HG02588 (cell line): ENCODE measurements at regions not wholly inside any gene's neighbourhood (a gene's known extent, or its start where the extent isn't known, plus 50 kb on each side); places are given as distances from the start of the nearest gene placed in this dataset.

Experiments
- ATAC-seq: cut with Tn5 transposase; IDR thresholded peaks from one replicate; pipeline ENCODE4 v1.9.1; 2021; ENCODE audit warnings: mild to moderate bottlenecking, moderate library complexity; ENCODE audit not compliant: unreplicated experiment

DNA sequence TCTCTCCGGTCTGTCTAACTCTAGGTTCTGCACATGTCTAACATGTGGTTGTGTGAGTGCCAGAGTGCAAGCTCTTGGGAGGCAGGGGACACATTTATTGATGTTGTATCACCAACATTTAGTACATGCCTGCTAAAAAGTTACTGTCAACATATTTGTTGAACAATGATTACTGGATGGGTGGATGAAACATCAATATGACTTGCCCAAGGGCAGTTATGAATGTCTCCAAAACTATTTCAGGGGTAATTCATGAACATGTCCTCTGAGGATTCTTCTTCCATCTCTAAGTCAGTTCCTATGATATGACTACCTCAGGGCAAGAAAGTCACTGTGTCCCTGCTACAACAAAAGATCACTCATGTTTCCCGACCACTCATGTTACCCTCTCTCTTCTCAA lies 91.3 kb upstream of the STEAP1B start:
- no peak for ATAC-seq

DNA sequence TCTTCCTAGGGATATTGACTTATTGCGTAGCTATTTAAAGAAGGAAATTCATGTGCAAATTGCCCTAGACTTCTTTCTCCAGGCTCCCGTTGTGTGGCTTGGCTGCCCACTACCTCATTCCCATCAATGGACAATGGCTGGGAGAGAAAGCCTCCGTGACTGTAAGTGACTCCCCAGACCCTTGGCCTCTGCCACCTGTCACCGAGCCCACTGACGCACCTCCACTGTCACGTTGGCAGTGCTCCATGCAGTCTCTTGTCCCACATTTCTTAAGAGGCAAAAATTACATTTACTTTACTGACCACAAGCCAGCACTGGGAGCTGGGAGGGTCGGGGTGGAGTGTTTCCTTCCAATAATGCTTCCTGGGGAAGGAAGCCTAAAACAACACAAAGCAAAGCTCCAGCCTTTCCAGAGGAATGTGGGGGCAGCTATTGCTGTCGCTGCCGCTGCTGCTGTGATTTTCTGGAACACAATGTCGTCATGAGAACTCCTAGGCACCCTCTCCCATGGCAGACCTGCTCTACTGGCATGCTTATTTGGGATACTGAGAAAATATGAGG lies 89.7 kb upstream of the STEAP1B start:
- no peak for ATAC-seq

DNA sequence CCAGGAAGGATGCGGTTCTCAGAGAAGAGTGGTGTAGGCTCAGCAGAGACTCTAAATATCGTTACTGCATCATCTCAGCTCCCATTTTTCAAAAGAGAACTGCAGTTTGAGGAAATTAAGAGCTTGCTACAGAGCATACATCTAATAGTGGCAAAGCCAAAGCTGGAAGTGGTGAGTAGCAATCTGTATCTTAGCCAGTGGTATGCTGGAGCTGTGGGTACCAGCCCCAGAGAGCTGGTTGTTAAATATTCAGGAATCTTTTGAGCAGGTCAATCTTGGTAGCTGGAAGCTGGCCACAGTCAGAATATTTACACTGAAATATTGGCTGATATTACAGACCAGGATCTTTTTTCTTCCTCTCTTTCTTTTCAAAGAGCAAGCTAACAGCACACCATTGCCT lies 88.4 kb upstream of the STEAP1B start:
- no peak for ATAC-seq

DNA sequence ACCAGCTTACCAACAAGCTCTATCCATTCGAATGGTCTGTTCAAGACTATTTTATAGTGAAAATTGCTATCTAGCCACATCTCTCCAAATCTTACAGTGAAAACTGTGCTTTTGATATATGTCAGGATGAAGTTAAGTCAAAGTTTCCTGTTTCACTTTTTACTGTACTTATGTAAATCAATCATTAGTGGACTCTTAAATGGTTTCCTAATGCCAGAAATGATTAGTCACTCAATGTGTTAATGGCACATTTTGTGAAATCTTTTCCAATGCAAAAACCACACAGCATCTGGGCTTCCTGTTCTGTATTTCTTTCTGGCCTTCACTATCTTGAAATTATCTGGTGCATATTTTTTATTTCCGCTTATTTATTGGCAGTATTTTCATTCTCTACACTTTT lies 87.3 kb upstream of the STEAP1B start:
- no peak for ATAC-seq

DNA sequence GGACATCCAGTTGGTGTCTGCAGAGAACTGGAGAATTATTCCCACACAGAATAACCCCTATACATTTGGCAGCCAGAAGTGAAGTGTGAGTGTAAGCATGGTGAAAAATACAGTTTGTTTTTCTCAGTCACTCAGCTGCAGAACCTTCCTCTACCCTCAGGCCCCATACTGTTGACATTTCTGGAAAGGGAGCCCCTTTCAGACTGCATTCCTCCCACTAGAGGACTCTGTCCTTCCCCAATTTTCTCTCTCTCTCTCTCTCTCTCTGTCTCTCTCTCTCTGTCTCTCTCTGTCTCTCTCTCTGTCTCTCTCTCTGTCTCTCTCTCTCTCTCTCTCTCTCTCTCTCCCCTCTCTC lies 86.8 kb upstream of the STEAP1B start:
- ATAC-seq, result no peak

DNA sequence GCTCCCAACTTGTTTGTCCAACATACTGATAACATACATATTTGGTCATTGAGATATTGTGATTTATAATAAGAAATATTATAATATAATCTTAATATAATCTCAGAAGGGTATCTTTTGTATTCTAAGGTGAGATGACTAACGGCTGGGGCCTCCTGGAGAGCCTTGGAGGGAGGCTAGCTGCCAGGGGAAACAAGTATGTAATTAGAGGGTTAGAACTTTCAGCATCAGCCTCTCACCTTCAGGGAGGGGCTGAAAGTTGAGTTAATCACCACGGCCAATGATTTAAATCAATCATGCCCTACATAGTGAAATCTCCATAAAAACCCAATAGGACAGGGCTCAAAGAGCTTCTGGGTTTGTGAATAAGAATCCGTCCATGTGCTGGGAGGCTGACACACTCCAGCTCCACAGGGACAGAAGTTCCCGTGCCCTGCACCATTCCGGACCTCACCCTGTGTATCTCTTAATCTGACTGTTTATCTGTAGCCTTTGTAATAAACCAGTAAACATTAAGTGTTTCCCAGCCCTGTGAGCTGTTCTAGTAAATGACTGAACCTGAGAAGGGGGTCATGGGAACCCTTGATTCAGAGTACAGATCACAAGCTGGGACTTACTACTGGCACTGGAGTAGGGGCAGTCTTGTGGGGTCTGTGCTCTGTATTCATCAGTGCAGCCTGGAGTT lies 86.3 kb upstream of the STEAP1B start:
- ATAC-seq, result no peak

DNA sequence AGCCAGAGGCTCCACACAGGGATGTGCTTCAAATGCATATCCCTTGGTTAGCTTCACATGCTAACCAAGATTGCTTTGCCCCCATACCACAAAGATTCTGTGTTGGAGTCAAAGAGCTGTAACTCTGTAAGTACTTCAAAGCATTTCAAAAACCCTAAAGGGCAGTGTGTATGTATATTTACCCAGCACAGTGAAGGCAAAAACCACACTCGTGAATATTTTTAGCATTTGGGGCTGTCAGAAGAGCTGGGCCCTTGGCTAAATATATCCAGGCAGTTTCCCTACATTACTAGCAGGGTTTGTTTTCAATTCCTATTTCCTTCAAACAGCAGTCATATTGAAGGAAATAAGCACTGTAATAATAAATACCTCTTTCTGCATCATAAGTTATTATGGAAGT lies 84.2 kb upstream of the STEAP1B start:
- ATAC-seq, result peak; percentile 80

DNA sequence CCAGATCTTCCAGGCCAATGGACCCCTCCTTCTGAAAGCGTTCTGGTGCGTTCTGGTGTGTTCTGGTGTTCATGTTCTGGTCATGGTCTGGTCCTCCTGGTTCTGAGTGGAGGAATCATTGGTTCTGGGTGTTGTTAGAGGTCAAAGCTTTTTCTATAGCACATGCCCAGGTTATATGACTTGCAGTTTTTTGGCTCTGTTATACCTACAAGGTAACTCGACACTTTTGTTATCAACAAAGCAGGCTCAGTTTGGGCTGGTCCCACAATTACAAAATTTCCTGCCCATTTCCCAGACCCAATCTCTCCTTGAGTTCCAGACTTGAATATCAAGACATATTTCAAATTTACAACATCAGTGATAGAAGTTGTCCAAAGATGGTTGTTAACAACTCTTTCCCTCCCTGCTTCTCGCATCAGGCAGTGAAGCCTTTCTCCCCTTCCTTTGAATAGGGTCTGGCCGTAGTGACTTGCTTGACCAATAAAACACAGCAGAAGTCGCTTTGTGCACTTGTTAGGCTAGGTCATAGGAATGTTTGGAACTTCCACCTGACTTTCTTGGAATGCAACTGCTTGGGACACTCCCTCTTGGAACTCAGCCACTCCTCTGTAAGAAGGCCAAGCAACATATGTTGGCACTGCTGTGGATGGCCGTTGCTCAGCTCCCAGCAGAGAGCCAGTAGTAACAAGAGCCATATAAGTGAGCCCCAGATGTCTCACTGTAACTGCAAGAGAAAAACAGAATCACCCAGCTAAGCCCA lies 83.1 kb upstream of the STEAP1B start:
- no peak for ATAC-seq

DNA sequence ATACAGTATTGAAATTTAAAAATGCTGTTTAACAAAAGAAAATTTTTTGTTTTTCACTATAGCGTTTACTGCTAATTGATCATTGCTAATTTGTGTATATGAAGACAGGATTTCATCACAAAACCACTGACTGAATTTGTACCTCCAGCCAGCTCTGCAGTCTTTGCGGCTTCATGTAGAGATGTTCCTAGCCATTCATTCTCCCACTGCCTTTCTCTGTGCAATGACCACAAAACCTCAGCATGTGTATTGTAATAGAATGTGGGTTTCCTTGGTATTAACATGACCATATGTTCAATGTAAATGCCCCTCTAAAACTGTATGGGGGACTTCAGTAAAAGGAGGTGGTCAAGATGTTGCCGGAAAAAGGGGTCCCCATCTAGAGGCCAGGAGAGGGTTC lies 81.1 kb upstream of the STEAP1B start:
- no peak for ATAC-seq

DNA sequence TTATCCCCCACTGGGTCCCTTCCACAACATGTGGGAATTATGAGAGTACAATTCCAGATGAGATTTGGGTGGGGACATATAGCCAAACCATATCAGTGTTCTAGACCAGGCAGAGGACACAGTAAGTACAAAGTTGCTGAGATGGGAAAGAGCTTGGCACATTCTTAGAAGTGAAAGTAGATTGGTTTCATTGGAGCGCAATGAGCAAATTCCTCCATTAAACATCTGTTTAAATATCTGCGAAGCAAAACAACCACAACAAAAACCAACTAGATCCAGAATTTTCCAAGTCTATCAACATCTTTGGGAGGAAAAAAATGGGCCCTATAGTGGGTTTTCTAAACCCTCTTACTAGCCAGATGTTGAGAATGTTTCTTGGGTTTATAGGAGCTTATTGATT lies 80.0 kb upstream of the STEAP1B start:
- no peak for ATAC-seq

DNA sequence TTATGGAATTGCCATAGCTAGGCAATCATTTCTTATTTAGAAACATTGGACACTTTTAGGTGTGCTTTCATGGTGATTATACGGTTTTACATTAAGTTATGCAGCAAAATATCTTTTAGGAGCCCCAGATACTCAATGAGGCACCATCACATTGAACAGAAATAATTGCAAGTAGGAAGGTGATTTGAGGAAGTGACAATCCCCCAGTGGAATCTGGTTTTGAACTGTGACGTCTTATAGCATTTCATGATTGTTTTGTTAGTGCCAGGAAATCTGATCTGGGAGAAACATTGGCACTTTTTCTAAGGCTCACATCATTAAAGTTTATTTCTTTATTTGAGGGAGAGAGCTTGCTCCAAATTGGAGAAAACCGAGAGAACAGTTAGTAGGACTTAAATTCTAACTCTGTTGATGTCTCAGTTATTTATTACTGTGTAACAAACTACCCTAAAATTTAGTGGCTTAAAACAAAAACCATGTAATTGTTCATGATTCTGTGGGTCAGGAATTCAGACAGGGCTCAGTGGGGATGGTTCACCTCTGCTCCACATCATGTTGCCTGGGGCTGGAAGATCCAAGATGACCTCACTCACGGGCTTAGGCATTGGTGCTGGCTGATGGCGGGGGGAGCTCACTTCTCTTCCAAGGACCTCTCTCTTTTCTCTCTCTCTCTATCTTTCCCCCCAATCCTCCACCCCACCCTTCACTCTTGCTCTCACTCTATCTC lies 78.2 kb upstream of the STEAP1B start:
- ATAC-seq, result no peak

DNA sequence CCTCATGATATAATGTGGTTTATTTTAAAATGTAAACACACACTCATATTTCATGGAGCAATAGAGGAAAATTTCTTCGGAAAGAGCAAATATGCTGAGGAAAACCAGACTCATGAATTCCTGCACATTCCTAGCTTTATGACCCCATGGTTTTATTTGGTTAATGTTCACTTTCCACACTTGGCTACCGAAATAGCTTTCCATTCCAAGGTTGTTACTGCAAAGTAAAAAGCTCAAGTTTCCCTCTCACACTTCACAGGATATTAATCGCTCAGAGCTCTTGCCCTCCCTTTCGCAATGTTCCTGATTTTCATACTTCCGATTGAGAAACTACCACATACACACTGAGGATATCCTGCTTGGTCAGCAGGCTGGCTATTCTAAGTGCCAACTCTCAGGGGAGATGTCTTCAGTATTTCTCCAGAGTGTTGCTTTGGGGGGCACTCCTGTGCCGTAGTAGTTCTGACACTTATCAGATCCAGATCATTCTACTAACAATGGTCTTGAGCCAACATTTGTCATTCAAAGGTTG lies 77.5 kb upstream of the STEAP1B start:
- ATAC-seq, result no peak

DNA sequence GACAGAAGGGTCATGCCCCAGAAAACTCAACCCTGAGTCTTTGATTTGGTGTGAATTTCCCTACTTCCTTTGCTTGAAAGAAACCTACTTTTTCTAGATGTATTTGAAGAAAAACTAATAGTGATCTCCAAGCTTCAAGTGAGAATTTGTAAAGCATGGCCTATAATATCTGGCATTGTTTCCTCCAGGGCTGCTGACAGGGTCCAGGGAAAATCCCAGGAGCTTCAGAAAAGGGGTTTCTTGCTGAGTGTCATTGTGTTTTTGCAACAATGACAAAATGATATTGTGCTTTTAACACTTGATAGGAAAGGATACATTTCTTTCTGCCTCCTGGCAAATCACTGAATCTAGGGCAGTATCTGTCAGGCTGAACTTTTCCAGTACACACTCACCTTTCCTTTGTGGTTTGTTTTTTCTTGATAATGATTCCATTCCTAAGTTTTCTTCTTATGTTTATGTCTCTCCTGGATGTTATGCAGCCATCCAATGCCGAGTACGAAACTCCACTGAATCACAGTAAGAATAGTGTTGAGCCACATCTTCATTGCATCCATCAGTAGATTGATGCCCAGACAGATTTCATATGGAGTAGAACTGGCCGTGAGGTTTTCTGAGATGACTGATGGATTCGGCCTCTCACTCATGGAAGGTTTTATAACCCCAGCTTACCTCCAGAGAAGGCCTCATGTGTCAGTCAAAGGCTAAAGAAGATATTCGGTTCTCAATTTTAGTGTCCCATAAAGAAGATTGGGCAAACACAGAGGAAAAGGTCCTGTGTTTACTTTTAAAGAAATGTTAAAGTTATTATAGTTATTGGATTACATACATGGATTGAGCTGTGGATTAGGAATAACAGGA lies 76.9 kb upstream of the STEAP1B start:
- ATAC-seq, result no peak

DNA sequence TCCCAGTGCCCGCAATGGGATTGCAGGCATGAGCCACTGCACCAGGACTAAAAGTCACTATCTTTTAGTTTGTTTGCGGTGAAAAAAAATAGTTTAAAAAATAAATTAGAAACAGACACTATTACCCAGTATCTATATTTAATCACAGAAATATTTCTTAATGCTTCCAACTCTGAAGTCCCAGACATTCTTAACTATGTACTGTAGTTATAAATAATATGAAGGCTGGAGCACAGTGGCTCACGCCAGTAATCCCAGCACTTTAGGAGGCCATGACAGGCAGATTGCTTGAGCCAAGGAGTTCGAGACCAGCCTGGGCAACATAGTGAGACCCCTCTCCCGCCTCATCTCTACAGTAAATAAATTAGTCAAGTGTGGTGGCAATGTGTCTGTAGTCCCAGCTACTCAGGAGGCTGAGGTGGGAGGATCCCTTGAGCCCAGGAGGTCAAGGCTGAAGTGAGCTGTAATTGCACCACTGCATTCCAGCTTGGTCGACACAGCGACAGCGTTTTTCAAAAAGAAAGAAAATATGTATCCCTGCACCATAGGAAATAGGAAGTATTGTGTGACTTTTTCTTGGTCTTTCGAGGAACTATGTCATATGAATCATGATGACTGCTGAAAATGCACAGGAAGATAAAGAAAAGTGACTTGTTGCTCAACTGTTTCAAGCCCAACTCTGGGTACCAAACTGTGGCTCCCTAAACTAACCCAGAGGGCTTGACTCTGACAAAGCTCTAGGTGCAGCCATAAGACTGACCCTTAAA lies 74.9 kb upstream of the STEAP1B start:
- no peak for ATAC-seq

DNA sequence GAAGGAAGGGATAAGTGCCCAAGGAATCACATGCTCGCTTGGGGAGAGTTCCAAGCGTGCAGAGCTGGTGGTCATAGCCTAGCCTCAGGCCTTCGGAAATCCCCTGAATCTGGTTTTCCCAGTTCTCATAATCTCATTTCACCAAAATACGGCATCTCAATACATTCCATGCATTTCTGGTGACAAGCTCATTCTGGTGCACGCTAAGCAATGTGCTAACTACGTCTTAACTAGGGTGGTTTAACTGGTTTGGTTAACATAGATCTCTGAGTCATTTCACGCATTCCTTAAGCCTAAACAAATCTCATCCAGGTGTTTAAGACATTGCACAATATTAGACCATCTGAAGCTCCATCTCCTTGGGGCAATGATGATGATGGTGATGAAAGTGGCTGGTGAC lies 72.9 kb upstream of the STEAP1B start:
- no peak for ATAC-seq

DNA sequence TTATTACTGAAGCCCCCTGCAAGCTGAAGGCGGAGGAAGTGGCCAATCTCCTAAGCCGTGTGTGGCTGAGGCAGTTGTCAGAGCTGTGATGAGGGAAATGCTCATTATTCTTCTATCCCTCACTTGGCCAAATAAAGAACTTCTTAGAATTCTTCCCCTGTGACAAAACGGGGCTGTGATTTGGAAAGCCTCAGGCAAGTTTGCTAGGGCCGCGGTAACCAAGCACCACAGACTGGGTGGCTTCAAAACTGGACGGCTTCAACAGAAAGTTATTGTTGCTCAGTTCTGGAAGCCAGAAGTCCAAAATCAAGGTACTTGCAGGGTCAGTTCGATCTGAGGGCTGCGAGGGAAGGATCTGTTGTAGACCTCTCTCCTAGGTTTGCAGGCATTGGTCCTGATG lies 72.3 kb upstream of the STEAP1B start:
- ATAC-seq, result no peak

DNA sequence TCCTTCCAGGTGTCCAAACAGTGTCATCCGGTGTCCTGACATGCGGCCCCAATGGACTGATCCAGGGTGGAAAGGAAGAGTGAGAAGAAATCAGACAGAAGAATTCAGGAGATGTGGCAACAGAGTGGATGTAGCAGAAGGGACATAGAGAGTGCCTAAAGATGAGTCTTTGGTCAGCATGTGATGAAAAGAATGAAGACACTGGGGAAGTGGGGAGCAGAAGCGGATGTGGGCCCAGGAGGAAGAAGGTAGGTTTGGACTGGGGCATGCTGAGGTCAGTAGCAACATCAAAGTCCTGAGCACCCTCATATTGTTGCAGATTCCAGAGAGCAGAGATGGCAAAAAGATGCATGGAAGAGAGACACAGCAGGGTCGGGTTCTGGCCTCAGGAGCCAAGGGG lies 71.8 kb upstream of the STEAP1B start:
- no peak for ATAC-seq

DNA sequence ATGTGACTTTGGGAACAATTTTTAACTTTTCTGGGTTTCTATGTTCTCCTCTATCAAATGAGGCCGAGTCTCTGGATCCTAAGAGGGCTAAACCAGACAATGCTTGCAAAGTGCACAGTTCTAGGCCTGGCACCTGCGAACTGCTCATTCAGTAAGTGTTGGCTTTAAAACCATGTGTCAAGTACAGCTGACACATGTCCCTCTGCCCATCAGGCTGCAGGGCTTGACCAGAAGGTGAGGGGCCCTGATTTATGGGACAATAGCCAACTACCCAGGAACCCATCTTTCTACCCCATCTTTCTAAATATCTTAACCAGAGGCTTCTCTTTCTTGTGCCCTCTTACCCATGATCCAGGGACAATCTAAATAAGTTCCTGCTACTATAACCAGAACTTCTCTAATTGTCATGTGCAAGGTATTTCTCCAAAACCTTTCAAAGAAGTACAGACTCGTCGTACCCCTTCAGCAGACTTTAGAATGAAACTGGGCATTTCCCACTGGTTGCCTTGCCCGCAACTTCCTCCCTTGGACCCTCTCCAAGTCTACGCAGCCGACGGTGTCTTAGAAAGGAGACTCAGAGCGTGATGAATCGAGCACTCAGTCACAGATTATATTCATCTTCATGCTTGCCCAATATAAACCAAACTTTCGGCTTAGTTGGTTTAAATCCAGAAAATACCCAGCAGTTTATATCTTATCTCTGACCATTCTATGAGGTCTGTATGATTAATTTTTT lies 69.8 kb upstream of the STEAP1B start:
- ATAC-seq, result no peak

DNA sequence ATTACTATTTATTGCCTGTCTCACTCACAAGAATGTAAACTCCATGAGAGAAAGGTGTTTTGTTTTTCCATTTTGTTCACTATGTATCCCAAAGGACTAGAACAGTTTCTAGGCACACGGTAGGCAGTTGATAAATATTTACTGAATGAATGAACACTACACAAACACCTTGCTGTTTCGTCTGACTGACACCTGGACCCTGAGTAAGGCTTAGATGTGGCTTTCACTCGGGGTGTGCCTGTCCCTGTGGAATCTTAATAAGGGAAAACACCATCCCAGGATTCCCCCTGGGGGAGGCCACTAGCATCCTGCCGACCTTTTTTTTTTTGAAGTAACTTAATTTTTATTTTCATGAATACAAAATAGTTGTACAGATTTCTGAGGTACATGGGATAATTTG lies 66.6 kb upstream of the STEAP1B start:
- ATAC-seq, result no peak
